DOHH2 (cell line): ENCODE measurements at regions not wholly inside any gene's neighbourhood (a gene's known extent, or its start where the extent isn't known, plus 50 kb on each side); places are given as distances from the start of the nearest gene placed in this dataset.

Experiments
- H3F3A ChIP-seq: fragments of 200-600 bp; sonication (generic), shearing (Covaris generic); 2 replicates; pipeline ENCODE4 v1.6.0; 2016; ENCODE audit warnings: antibody characterized with exemption, mild to moderate bottlenecking; ENCODE audit not compliant: control insufficient read depth, insufficient read depth
- H3K27ac ChIP-seq: fragments of 200-600 bp; sonication (generic); 2 replicates; pipeline ENCODE4 v1.5.1; 2014; ENCODE audit warnings: low read depth, mild to moderate bottlenecking, low read length, moderate library complexity
- H3K27me3 ChIP-seq: fragments of 200-600 bp; sonication (generic); 2 replicates; pipeline ENCODE4 v1.6.1; 2014; ENCODE audit warnings: mild to moderate bottlenecking, low read length, mixed read lengths; ENCODE audit not compliant: control insufficient read depth
- H3K36me3 ChIP-seq: fragments of 200-600 bp; sonication (generic); 2 replicates; pipeline ENCODE4 v1.6.1; 2014; ENCODE audit warnings: mild to moderate bottlenecking, low read length, moderate library complexity, mixed read lengths; ENCODE audit not compliant: control insufficient read depth
- H3K4me1 ChIP-seq: fragments of 200-600 bp; sonication (generic); 2 replicates; pipeline ENCODE4 v1.6.1; 2014; ENCODE audit warnings: mild to moderate bottlenecking, low read length, mixed read lengths; ENCODE audit not compliant: control insufficient read depth
- H3K4me2 ChIP-seq: fragments of 200-600 bp; sonication (generic); 2 replicates; pipeline ENCODE4 v1.6.0; 2014; ENCODE audit warnings: mild to moderate bottlenecking, low read length, moderate library complexity
- H3K4me3 ChIP-seq: fragments of 200-600 bp; sonication (generic); 2 replicates; pipeline ENCODE4 v1.5.1; 2014; ENCODE audit warnings: mild to moderate bottlenecking, low read length, mixed read lengths
- H3K79me2 ChIP-seq: fragments of 200-600 bp; sonication (generic); 2 replicates; pipeline ENCODE4 v1.6.1; 2014; ENCODE audit warnings: mild to moderate bottlenecking, low read length, mixed read lengths; ENCODE audit not compliant: control insufficient read depth
- H3K9me2 ChIP-seq: fragments of 200-600 bp; sonication (generic); replicated peaks from 2 replicates; pipeline ENCODE4 v1.6.1; 2014; ENCODE audit warnings: mild to moderate bottlenecking, low read length, mixed read lengths; ENCODE audit not compliant: control insufficient read depth
- H3K9me3 ChIP-seq: fragments of 200-600 bp; sonication (generic); 2 replicates; pipeline ENCODE4 v1.6.1; 2014; ENCODE audit warnings: antibody characterized with exemption, low read length, mixed read lengths; ENCODE audit not compliant: control insufficient read depth, insufficient read depth
- H4K20me1 ChIP-seq: fragments of 200-600 bp; sonication (generic); 2 replicates; pipeline ENCODE4 v1.6.0; 2014; ENCODE audit warnings: low read depth, mild to moderate bottlenecking, antibody characterized with exemption, low read length, moderate library complexity; ENCODE audit not compliant: control insufficient read depth, insufficient read depth
- EZH2phosphoT487 ChIP-seq: fragments of 200-600 bp; sonication (generic); IDR thresholded peaks from 2 replicates; pipeline ENCODE4 v1.6.1; 2017; ENCODE audit warnings: borderline replicate concordance, mild to moderate bottlenecking, antibody characterized with exemption, low read length, moderate library complexity, mixed read lengths
- TF ChIP-seq, protein P1 (sequence below): fragments of 200-600 bp; sonication (generic); IDR thresholded peaks from one replicate; pipeline ENCODE4 v1.5.1; 2014; ENCODE audit warnings: antibody characterized with exemption, mild to moderate bottlenecking, low read depth, low read length; ENCODE audit not compliant: poor library complexity, severe bottlenecking

DNA sequence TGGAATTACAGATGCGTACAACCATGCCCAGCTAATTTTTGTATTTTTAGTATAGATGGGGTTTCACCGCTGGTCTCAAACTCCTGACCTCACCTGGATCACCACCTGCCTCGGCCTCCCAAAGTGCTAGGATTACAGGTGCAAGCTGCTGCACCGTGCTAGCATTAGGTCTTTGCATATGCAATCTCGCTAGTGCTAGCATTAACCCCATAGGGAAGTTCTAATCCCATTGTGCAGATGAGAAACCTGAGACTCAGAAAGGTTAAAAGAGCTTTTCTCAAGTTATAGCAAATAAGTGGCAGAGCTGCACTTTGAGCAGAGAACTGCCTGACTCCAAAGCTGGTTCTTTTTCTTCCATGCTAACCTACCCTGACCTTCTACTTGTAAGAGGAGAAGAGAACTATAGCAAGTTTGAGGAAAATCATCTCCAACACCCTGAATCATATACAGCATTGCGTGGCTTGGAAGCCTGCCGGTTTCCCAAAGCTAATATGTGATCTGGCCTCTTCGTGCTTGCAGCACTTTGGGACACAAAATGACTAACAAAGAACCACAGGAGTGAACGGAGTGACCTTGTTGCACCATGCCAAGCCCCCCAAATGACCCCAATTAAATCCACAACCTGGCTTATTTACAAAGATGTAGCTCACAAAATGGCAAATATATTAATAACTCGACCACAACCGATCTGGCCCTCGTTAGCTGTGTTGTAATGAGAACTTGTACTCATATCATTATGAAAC is 185.1 kb downstream of the TM2D1 start:
- no peaks in the 10 kb centered on the region for H3F3A ChIP-seq
- H3K36me3 ChIP-seq: no peaks in the 10 kb centered on the region
- TF ChIP-seq EZH2phosphoT487: no peak
- TF ChIP-seq, protein P1, sequence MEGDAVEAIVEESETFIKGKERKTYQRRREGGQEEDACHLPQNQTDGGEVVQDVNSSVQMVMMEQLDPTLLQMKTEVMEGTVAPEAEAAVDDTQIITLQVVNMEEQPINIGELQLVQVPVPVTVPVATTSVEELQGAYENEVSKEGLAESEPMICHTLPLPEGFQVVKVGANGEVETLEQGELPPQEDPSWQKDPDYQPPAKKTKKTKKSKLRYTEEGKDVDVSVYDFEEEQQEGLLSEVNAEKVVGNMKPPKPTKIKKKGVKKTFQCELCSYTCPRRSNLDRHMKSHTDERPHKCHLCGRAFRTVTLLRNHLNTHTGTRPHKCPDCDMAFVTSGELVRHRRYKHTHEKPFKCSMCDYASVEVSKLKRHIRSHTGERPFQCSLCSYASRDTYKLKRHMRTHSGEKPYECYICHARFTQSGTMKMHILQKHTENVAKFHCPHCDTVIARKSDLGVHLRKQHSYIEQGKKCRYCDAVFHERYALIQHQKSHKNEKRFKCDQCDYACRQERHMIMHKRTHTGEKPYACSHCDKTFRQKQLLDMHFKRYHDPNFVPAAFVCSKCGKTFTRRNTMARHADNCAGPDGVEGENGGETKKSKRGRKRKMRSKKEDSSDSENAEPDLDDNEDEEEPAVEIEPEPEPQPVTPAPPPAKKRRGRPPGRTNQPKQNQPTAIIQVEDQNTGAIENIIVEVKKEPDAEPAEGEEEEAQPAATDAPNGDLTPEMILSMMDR: no peak
- no peak overlapping the region for H3K4me3 ChIP-seq
- H4K20me1 ChIP-seq: no peaks in the 10 kb centered on the region
- H3K27ac ChIP-seq: no peak overlapping the region
- no peaks in the 10 kb centered on the region for H3K79me2 ChIP-seq
- H3K4me1 ChIP-seq: no peaks in the 10 kb centered on the region
- H3K4me2 ChIP-seq: no peak overlapping the region
- no peaks in the 10 kb centered on the region for H3K27me3 ChIP-seq
- no peaks in the 10 kb centered on the region for H3K9me3 ChIP-seq
- no peaks in the 10 kb centered on the region for H3K9me2 ChIP-seq

DNA sequence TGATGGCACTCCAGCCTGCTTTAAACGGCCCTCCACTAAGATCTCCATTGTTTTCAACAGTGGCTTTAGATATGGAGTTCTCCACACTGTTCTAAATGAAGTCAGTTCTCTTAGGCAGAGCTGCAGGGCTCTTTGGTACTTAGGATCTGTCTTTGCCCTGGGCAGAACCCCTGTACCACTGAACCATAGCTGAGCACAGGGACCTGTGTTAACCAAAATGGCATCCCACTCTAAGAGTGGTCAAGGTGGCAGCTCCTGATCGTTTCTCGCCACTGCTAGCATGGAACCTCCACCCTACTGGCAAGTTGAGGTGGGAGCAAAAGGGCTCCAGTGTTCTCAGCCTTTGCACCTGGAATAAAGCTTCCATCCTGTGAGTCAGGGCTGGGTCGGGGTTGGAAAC is 186.7 kb downstream of the TM2D1 start:
- no peaks in the 10 kb centered on the region for H3K79me2 ChIP-seq
- H3K9me3 ChIP-seq: no peaks in the 10 kb centered on the region
- no peak overlapping the region for H3K4me3 ChIP-seq
- no peaks in the 10 kb centered on the region for H3F3A ChIP-seq
- no peaks in the 10 kb centered on the region for H3K4me1 ChIP-seq
- H3K4me2 ChIP-seq: no peak overlapping the region
- no peaks in the 10 kb centered on the region for H3K36me3 ChIP-seq
- H4K20me1 ChIP-seq: no peaks in the 10 kb centered on the region
- TF ChIP-seq, protein P1: no peak
- TF ChIP-seq EZH2phosphoT487: no peak
- no peak overlapping the region for H3K27ac ChIP-seq
- no peaks in the 10 kb centered on the region for H3K27me3 ChIP-seq
- H3K9me2 ChIP-seq: no peaks in the 10 kb centered on the region

DNA sequence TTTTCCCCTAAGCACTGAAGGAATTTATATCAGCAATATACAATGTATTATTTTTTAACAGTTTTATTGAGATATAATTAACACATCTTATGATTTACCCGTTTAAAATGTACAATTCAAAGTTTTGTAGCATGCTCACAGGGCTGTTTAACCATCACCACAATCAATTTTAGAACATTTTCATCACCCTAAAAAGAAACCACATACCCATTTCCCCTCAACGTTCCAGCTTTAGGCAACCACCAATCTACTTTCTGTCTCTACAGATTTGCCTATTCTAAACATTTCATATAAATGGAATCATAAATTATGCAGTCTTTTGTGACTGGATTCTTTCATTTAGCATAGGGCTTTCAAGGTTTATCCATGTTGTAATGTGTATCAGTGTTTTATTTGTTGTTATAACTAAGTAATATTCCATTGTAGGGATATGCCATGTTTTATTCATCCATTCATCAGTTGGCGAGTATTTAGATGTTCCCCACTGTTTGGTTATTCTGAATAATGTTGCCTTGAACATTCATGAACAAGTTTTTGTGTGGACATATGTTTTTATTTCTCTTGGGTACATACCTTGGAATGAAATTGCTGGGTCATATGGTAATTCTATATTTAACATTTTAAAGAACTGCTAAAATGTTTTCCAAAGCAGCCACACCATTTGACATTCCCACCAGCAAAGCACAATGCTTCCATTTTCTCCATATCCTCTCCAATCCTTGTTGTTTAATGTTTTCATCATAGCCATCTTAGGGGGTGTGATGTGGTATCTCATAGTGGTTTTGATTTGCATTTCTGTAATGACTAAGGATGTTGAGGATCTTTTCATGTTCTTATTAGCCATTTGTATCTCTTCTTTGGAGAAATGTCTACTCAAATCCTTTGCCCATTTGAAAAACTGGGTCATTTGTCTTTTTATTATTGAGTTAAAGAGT is 188.5 kb downstream of the TM2D1 start:
- Histone ChIP-seq H3K4me3 (no peak overlapping the region), H3K27me3 (no peaks in the 10 kb centered on the region), H3K4me1 (no peaks in the 10 kb centered on the region), H3K9me2 (no peaks in the 10 kb centered on the region), H3K4me2 (no peak overlapping the region), H3F3A (no peaks in the 10 kb centered on the region), H3K36me3 (no peaks in the 10 kb centered on the region), H3K27ac (no peak overlapping the region), H4K20me1 (no peaks in the 10 kb centered on the region), H3K9me3 (no peaks in the 10 kb centered on the region), H3K79me2 (no peaks in the 10 kb centered on the region)
- no peak for TF ChIP-seq EZH2phosphoT487
- TF ChIP-seq, protein P1: no peak
